H1 (cell line): ENCODE measurements at regions not wholly inside any gene's neighbourhood (a gene's known extent, or its start where the extent isn't known, plus 50 kb on each side); places are given as distances from the start of the nearest gene placed in this dataset.

Experiments used
- CTCF ChIA-PET: fragments of 300-600 bp; sonication (Branson Sonifier 250); formaldehyde crosslinking; loops from one replicate; lab custom pipeline; 2021; ENCODE audit not compliant: partially characterized antibody; lab: Charles Lee
- POLR2A ChIA-PET: fragments of 300-600 bp; sonication (Branson Sonifier 250); formaldehyde crosslinking; loops from one replicate; lab custom pipeline; 2021; ENCODE audit warnings: inconsistent platforms; ENCODE audit not compliant: partially characterized antibody; lab: Charles Lee
- DNase-seq, 2 experiments: peaks; one replicate each; pipeline versions ENCODE4 v3.0.0 to v3.0.0-alpha.2; 2010 to 2022; ENCODE audit warnings: low spot score in 2 of 2, low read depth in 1 of 2, mixed read lengths in 1 of 2
- FAIRE-seq: peaks from 2 replicates; lab custom pipeline; 2011; peaks lifted over from hg19 to GRCh38; lab: Jason Lieb, UNC
- H2AFZ ChIP-seq: 2 replicates; pipeline ENCODE4 v1.8.1; 2012; ENCODE audit warnings: low read length, inconsistent platforms
- H2AK5ac ChIP-seq: 2 replicates; pipeline ENCODE4 v1.6.1; 2013; ENCODE audit warnings: low read depth, low read length
- H2BK120ac ChIP-seq: replicated peaks from 2 replicates; pipeline ENCODE3; 2013; ENCODE audit warnings: low read depth, low read length, inconsistent platforms
- H2BK12ac ChIP-seq: 2 replicates; pipeline ENCODE4 v1.6.1; 2013; ENCODE audit warnings: low read depth, low read length
- H2BK15ac ChIP-seq: 2 replicates; pipeline ENCODE4 v1.6.1; 2013; ENCODE audit warnings: low read length
- H2BK20ac ChIP-seq: 2 replicates; pipeline ENCODE4 v1.6.1; 2013; ENCODE audit warnings: low read length
- H2BK5ac ChIP-seq: 2 replicates; pipeline ENCODE4 v1.6.1; 2013; ENCODE audit warnings: low read depth, low read length
- H3K14ac ChIP-seq: 2 replicates; pipeline ENCODE4 v1.6.1; 2013; ENCODE audit warnings: inconsistent platforms; ENCODE audit not compliant: insufficient read length
- H3K18ac ChIP-seq: 2 replicates; pipeline ENCODE4 v1.6.1; 2013; ENCODE audit warnings: low read length; ENCODE audit errors: extremely low read depth
- H3K23ac ChIP-seq: 2 replicates; pipeline ENCODE4 v1.6.1; 2013; ENCODE audit warnings: inconsistent platforms; ENCODE audit not compliant: insufficient read length
- H3K23me2 ChIP-seq: 2 replicates; pipeline ENCODE4 v1.6.1; 2013; ENCODE audit warnings: low read depth, low read length
- H3K27ac ChIP-seq: 2 replicates; pipeline ENCODE4 v1.6.1; 2011; ENCODE audit warnings: low read depth, low read length, inconsistent platforms
- H3K27me3 ChIP-seq, 4 experiments: replicated peaks in 1 of 4; 1 replicate in 1 of 4; 2 replicates in 3 of 4; pipeline versions ENCODE4 v1.6.1 to v1.8.1; 2011 to 2013; ENCODE audit warnings: low read length in 3 of 4, mild to moderate bottlenecking in 3 of 4, inconsistent platforms in 2 of 4, mixed read lengths in 2 of 4, moderate library complexity in 1 of 4; ENCODE audit not compliant: control insufficient read depth in 3 of 4, insufficient read depth in 3 of 4; ENCODE audit errors: extremely low read depth in 1 of 4
- H3K36me3 ChIP-seq, 4 experiments: 2 replicates each; pipeline versions ENCODE4 v1.6.1 to v1.8.1; 2011 to 2013; ENCODE audit warnings: mild to moderate bottlenecking in 4 of 4, low read length in 3 of 4, moderate library complexity in 2 of 4, control low read depth in 1 of 4, inconsistent platforms in 1 of 4; ENCODE audit not compliant: insufficient read depth in 4 of 4, control insufficient read depth in 2 of 4
- H3K4ac ChIP-seq: replicated peaks from 2 replicates; pipeline ENCODE3; 2013; ENCODE audit warnings: low read length, low read depth, mixed read lengths, inconsistent platforms; ENCODE audit not compliant: insufficient read length
- H3K4me1 ChIP-seq, 4 experiments: replicated peaks in 1 of 4; 1 replicate in 1 of 4; 2 replicates in 3 of 4; pipeline versions ENCODE4 v1.6.1 to v1.8.1; 2011 to 2013; ENCODE audit warnings: low read length in 3 of 4, inconsistent platforms in 2 of 4, mixed read lengths in 1 of 4; ENCODE audit not compliant: insufficient read depth in 4 of 4, control insufficient read depth in 3 of 4
- H3K4me2 ChIP-seq, 2 experiments: 2 replicates each; pipeline versions ENCODE4 v1.6.1 to v1.8.1; 2011 to 2013; ENCODE audit warnings: low read depth in 2 of 2, low read length in 2 of 2, control low read depth in 1 of 2, inconsistent platforms in 1 of 2, mild to moderate bottlenecking in 1 of 2; ENCODE audit not compliant: insufficient read depth in 1 of 2
- H3K4me3 ChIP-seq, 4 experiments: fragments of 200-600, 300-600 bp in 1 of 4; sonication (generic), shearing (Covaris generic), sonication (Bioruptor Twin) in 1 of 4; 2 replicates each; pipeline versions ENCODE4 v1.5.1 to v1.8.1; 2011 to 2016; ENCODE audit warnings: low read length in 4 of 4, low read depth in 3 of 4, control low read depth in 2 of 4, inconsistent platforms in 2 of 4, mild to moderate bottlenecking in 2 of 4, mixed read lengths in 1 of 4, moderate library complexity in 1 of 4; ENCODE audit not compliant: insufficient read depth in 2 of 4; ENCODE audit errors: extremely low read depth in 1 of 4
- H3K56ac ChIP-seq: replicated peaks from 2 replicates; pipeline ENCODE3; 2013; ENCODE audit warnings: low read depth, mild to moderate bottlenecking, mixed read lengths, low read length, inconsistent platforms; ENCODE audit not compliant: insufficient read length
- H3K79me1 ChIP-seq: 2 replicates; pipeline ENCODE4 v1.6.1; 2013; ENCODE audit warnings: low read depth, low read length, control low read depth
- H3K79me2 ChIP-seq, 2 experiments: 2 replicates each; pipeline versions ENCODE4 v1.6.1 to v1.8.1; 2012 to 2013; ENCODE audit warnings: low read length in 2 of 2, mild to moderate bottlenecking in 2 of 2, inconsistent platforms in 1 of 2; ENCODE audit not compliant: insufficient read depth in 2 of 2, control insufficient read depth in 1 of 2
- H3K9ac ChIP-seq, 4 experiments: replicated peaks in 1 of 4; 1 replicate in 1 of 4; 2 replicates in 3 of 4; pipeline versions ENCODE4 v1.6.1 to v1.8.1; 2011 to 2013; ENCODE audit warnings: low read depth in 3 of 4, low read length in 3 of 4, control low read depth in 2 of 4, mild to moderate bottlenecking in 2 of 4, moderate library complexity in 2 of 4, inconsistent platforms in 1 of 4; ENCODE audit errors: extremely low read depth in 1 of 4
- H3K9me3 ChIP-seq, 2 experiments: 2 replicates each; pipeline versions ENCODE4 v1.6.1 to v1.8.1; 2012 to 2013; ENCODE audit warnings: mild to moderate bottlenecking in 2 of 2, moderate library complexity in 2 of 2, control low read depth in 1 of 2, inconsistent platforms in 1 of 2, low read depth in 1 of 2, low read length in 1 of 2, mixed read lengths in 1 of 2; ENCODE audit not compliant: insufficient read depth in 2 of 2
- H4K20me1 ChIP-seq, 2 experiments: replicated peaks in 1 of 2; 2 replicates each; pipeline versions ENCODE3 to v1.8.1; 2011 to 2013; ENCODE audit warnings: inconsistent platforms in 2 of 2, low read length in 2 of 2, mild to moderate bottlenecking in 1 of 2; ENCODE audit not compliant: insufficient read depth in 2 of 2, control insufficient read depth in 1 of 2
- H4K5ac ChIP-seq: 2 replicates; pipeline ENCODE4 v1.6.1; 2013; ENCODE audit warnings: low read length, low read depth, mixed read lengths, inconsistent platforms; ENCODE audit not compliant: insufficient read length
- H4K8ac ChIP-seq: 2 replicates; pipeline ENCODE4 v1.8.0; 2013; ENCODE audit warnings: mild to moderate bottlenecking, moderate library complexity, low read length, inconsistent platforms; ENCODE audit not compliant: insufficient read depth; ENCODE audit errors: extremely low read depth
- H4K91ac ChIP-seq: replicated peaks from 2 replicates; pipeline ENCODE3; 2013; ENCODE audit warnings: low read length, mixed read lengths, inconsistent platforms; ENCODE audit not compliant: insufficient read length
- ATF2 ChIP-seq: IDR thresholded peaks from 2 replicates; pipeline ENCODE4 v1.6.1; 2012; ENCODE audit warnings: low read length, inconsistent platforms
- E2F6 ChIP-seq: IDR thresholded peaks from 2 replicates; pipeline ENCODE4 v1.6.1; 2012; ENCODE audit warnings: inconsistent platforms
- EP300 ChIP-seq, 2 experiments: IDR thresholded peaks; 1 replicate in 1 of 2; 2 replicates in 1 of 2; pipeline ENCODE4 v1.6.1; 2011 to 2012; ENCODE audit warnings: low read depth in 2 of 2, low read length in 2 of 2, mild to moderate bottlenecking in 2 of 2, borderline replicate concordance in 1 of 2, inconsistent platforms in 1 of 2, moderate library complexity in 1 of 2
- NANOG ChIP-seq: IDR thresholded peaks from 2 replicates; pipeline ENCODE4 v1.6.1; 2011; ENCODE audit warnings: low read length, low read depth, mild to moderate bottlenecking, inconsistent platforms; ENCODE audit not compliant: insufficient read depth, poor library complexity, severe bottlenecking
- POLR2A ChIP-seq, 2 experiments: IDR thresholded peaks; 1 replicate in 1 of 2; 2 replicates in 1 of 2; pipeline ENCODE4 v1.6.1; 2011; ENCODE audit warnings: low read depth in 2 of 2, low read length in 2 of 2, mild to moderate bottlenecking in 2 of 2; ENCODE audit errors: control extremely low read depth in 1 of 2
- RAD21 ChIP-seq, 2 experiments: IDR thresholded peaks in 1 of 2; conservative IDR thresholded peaks in 1 of 2; 2 replicates each; pipeline ENCODE4 v1.6.1; 2011; ENCODE audit warnings: low read depth in 2 of 2, low read length in 2 of 2, improper control_type of control experiment in 1 of 2, inconsistent platforms in 1 of 2, mild to moderate bottlenecking in 1 of 2, moderate library complexity in 1 of 2
- RNF2 ChIP-seq: fragments of 200-900, 300-1000 bp; sonication (generic); IDR thresholded peaks from 2 replicates; pipeline ENCODE4 v1.7.1; 2016; ENCODE audit warnings: borderline replicate concordance, low read depth, mild to moderate bottlenecking, antibody characterized with exemption, low read length; ENCODE audit not compliant: poor library complexity, severe bottlenecking; ENCODE audit errors: missing control alignments
- SP4 ChIP-seq: IDR thresholded peaks from 2 replicates; pipeline ENCODE4 v1.6.1; 2012; ENCODE audit warnings: low read length, inconsistent platforms
- SRF ChIP-seq: IDR thresholded peaks from 2 replicates; pipeline ENCODE4 v1.6.1; 2011; ENCODE audit warnings: mild to moderate bottlenecking, low read depth, low read length, moderate library complexity
- WGBS, 2 experiments: shearing (Covaris generic) in 1 of 2; methylation state at CpG; one replicate each; pipeline versions ENCODE4 v1.1.6 to v1.1.7; 2013 to 2015; ENCODE audit warnings: low lambda C conversion rate in 2 of 2, mixed read lengths in 2 of 2, inconsistent platforms in 1 of 2, low coverage in 1 of 2, missing lambda C conversion rate in 1 of 2; ENCODE audit not compliant: insufficient replicate concordance in 2 of 2, insufficient coverage in 1 of 2, insufficient read length in 1 of 2; ENCODE audit errors: extremely low coverage in 1 of 2, missing lambda C conversion rate in 1 of 2; 5-methylcytosine and 5-hydroxymethylcytosine counted together

- no peak for FAIRE-seq
- no peaks in the 10 kb centered on the region for H3K79me1 ChIP-seq
- no peak overlapping the region for H3K4me3 ChIP-seq
- H2BK120ac ChIP-seq: no peak overlapping the region
- no peak overlapping the region for H3K14ac ChIP-seq
- H2BK20ac ChIP-seq: no peak overlapping the region
- no peak overlapping the region for H4K91ac ChIP-seq
- ChIA-PET POLR2A (no interaction called here), CTCF (interaction anchor here (1.1 kb wide), 1 partner anchor 97 kb away, joined by 3 read pairs; no protein-coding TSS in a partner anchor)
- 0 out of 7 replicates have a peak, but pooled peaks cover 0 to 2% (median 0%) of the 10 kb centered on the region in 4 experiments for H3K27me3 ChIP-seq
- H2BK12ac ChIP-seq: no peak overlapping the region; the same call in 1 of the 2 replicates
- no peak overlapping the region for H3K27ac ChIP-seq
- no peaks in the 10 kb centered on the region for H3K36me3 ChIP-seq
- no peak overlapping the region for H4K8ac ChIP-seq
- WGBS, 2 experiments: 83% methylated on average over 2 of the region's 2 CpGs; no CpG with 5 or more reads in 1 of the 2 experiments
- no peak overlapping the region for H4K5ac ChIP-seq
- no peak overlapping the region for H3K56ac ChIP-seq
- TF ChIP-seq EP300 (IDR thresholded peaks at IDR 0.05; ENCODE audit: borderline replicate concordance in 1 of 2, low read depth in 2 of 2, low read length in 2 of 2) (no peak), E2F6 (no peak), RNF2 (no peak), SRF (no peak), ATF2 (no peak), SP4 (no peak), NANOG (no peak), RAD21 (IDR thresholded peaks at IDR 0.05 in 1 of 2, conservative IDR thresholded peaks at IDR 0.05 in 1 of 2; ENCODE audit: low read depth in 2 of 2, low read length in 2 of 2) (no peak; a peak in 1 of 4 replicates), POLR2A (IDR thresholded peaks at IDR 0.05; ENCODE audit: control extremely low read depth in 1 of 2, low read depth in 2 of 2, low read length in 2 of 2) (no peak)
- no peak overlapping the region for H2AK5ac ChIP-seq
- peak overlapping the region; percentile 49; the same call in 1 of the 2 replicates for H2AFZ ChIP-seq
- no peaks in the 10 kb centered on the region for H3K9me3 ChIP-seq
- no peak overlapping the region for H2BK15ac ChIP-seq
- H2BK5ac ChIP-seq: no peak overlapping the region
- no peaks in the 10 kb centered on the region for H3K4me1 ChIP-seq
- no peak overlapping the region for H3K4ac ChIP-seq
- H3K23me2 ChIP-seq: no peaks in the 10 kb centered on the region
- H4K20me1 ChIP-seq: no peaks in the 10 kb centered on the region
- H3K4me2 ChIP-seq: no peak overlapping the region
- H3K18ac ChIP-seq: no peak overlapping the region
- no peaks in the 10 kb centered on the region for H3K79me2 ChIP-seq
- no peak overlapping the region for H3K9ac ChIP-seq
- H3K23ac ChIP-seq: no peak overlapping the region
- DNase-seq: no peak
Observed at GRCh38 chr2:217001740-217002139, 141.9 kb upstream of the TNP1 start.
